ENCODE measurements at regions not wholly inside any gene's neighbourhood (a gene's known extent, or its start where the extent isn't known, plus 50 kb on each side); places are given as distances from the start of the nearest gene placed in this dataset.

DNA sequence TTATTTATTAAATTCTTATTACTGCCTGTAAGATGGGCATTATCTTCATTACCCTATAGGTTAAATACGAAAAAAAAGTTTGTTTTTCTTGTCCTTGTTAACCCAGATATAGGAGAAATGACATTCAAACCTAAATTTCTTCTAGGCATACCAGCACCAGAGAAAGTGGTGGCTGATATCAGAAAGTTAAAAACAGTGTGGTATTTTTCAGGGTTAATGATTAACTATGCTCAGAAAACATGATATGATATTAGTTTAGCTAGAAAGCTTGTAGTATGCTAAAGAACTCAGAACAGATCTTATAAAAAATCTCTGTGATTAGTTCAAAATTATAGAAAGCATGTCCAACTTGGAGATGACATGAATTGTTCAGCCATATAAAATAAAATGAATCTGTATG, 630.5 kb upstream of the EPHA6 start:
- TF ChIP-seq, protein P1, sequence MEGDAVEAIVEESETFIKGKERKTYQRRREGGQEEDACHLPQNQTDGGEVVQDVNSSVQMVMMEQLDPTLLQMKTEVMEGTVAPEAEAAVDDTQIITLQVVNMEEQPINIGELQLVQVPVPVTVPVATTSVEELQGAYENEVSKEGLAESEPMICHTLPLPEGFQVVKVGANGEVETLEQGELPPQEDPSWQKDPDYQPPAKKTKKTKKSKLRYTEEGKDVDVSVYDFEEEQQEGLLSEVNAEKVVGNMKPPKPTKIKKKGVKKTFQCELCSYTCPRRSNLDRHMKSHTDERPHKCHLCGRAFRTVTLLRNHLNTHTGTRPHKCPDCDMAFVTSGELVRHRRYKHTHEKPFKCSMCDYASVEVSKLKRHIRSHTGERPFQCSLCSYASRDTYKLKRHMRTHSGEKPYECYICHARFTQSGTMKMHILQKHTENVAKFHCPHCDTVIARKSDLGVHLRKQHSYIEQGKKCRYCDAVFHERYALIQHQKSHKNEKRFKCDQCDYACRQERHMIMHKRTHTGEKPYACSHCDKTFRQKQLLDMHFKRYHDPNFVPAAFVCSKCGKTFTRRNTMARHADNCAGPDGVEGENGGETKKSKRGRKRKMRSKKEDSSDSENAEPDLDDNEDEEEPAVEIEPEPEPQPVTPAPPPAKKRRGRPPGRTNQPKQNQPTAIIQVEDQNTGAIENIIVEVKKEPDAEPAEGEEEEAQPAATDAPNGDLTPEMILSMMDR (IDR thresholded peaks at IDR 0.05) = no peak
- no peak for TF ChIP-seq POLR2AphosphoS5 (IDR thresholded peaks at IDR 0.05)
- no peak for TF ChIP-seq POLR2A (IDR thresholded peaks at IDR 0.05)
- TF ChIP-seq EP300 (IDR thresholded peaks at IDR 0.05; ENCODE audit: low read depth) = no peak

All from transverse colon (tissue), 4 donors.